GM21723 (cell line): ENCODE measurements at regions not wholly inside any gene's neighbourhood (a gene's known extent, or its start where the extent isn't known, plus 50 kb on each side); places are given as distances from the start of the nearest gene placed in this dataset.

Source experiments
- ATAC-seq: cut with Tn5 transposase; IDR thresholded peaks from one replicate; pipeline ENCODE4 v1.9.1; 2021; ENCODE audit warnings: mild to moderate bottlenecking, moderate library complexity; ENCODE audit not compliant: unreplicated experiment

DNA sequence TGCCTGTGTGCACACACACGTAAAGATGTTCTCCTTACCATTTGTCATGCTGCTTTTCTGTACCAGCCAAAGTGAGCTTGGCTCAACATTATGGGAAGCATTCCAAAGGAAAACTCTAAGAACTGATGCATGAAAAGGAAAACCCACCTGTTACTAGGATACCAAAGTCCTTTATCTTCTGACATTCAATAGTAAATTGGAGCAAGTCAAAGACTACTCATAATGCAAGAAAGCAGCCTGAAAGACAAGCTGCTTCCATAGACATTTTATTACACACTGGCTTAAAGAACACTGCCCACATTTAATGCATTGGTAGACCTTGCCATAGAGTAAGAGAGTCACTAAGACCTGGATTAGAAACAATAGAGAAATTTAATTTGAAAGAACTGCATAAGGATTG is 159.0 kb downstream of the LRIG3 start:
- no peak for ATAC-seq

DNA sequence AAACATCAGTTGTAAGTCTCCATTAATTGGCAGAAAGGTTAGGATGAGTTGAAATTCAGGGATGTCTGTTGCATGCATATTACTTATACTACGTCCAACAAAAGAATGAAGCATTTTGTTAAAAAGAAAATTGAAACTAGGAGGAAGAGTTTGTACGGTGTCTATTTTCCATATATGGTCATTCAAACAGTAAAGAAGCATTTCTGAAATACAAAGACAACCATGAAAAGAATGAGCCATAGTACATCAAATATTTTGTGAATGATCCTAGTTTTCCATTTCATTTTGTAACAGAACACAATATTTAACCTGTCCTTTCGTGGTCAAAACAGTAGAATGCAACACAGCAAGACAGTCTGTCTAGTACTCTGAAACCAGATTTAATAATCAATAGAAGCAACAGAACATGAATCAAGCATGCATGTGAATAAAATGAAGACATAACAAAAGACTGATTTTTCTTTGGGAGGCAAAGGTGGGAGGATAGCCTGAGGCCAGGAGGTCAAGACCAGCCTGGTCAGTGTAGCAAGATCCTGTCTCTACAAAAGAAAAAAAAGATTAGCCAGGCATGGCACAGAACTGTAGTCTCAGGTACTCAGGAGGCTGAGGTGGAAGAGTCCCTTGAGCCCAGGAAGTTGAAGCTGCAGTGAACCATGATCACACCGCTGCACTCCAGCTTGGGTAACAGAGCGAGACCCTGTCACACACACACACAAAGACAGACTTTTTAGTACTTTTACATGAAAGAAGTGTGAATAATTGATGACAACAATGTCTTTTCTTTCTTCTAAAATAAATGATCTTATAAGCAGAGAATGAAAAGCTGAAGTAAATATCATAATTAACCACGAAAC is 156.0 kb downstream of the LRIG3 start:
- no peak for ATAC-seq

DNA sequence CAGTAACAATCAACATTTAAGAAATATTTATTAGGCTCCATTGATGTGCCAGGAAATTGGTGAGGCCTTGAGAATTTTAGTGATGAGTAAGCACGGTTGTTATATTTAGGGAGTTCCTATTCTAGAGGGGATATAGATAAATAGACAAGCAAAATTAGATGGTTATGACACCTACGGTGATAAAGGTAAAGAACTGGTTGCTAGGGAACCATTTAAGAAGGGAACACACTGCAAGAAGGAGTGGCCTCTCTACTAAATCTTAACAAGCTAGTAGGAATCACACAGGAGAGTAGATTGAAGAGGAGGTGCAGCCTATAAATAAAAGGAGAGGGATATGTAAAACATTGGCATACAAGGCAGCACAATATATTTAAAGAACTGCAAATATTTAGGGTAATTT is 155.2 kb downstream of the LRIG3 start:
- ATAC-seq, result no peak

DNA sequence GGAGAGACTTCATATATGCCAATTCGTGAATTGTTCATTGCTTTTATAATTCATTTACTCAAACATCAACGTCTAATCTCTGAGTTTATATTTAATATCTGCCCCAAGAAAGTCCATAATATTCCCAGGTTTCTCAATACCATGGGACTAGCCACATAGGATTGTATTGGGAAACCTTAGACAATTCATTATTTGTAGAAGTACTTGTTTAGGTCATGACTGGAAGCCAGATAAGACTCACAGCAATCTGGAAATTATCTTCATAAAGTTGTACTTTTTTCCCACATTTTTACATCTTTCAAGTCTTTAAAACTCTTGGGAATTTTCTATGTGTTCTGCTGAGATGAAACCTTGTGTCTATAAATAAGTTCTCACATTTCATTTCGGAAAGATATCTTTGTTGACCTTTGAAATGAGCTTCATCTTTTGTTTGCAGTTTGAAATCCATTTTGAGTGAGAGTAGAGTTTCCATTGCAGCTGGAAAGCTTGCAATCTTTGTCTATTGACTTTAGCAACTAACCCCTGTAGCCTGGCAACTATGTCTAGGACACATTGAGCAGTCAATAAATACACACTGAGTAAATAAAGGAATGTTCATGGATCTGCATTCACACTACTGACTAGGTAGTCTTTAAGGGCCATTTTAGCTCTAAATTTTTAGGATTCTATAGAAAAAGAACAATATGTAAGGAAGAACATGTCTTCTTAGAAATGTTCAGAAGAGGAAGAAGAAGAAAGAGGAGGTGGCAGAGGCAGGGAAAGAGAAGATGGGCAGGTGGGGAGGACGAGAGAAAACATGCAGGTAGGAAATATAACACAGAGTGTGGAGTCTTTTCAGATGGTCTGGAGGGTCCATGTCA is 154.4 kb downstream of the LRIG3 start:
- ATAC-seq, result no peak

DNA sequence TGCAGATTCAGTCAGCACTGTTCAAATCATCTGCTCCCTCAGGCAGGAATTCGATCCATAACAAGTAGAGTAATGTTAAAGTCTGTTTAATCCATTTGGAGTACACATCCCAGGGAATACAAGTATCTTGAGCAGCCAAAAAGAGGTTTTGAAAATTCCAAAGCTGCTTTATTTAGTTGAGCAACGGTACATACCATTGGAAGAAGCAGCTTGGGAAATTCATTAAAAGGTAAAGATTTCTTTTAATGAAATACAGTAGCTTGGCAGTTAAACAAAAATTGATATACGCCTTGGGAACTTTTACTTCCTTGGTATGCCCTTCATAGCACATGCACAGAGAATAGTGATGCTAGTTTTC is 153.8 kb downstream of the LRIG3 start:
- ATAC-seq, result no peak

DNA sequence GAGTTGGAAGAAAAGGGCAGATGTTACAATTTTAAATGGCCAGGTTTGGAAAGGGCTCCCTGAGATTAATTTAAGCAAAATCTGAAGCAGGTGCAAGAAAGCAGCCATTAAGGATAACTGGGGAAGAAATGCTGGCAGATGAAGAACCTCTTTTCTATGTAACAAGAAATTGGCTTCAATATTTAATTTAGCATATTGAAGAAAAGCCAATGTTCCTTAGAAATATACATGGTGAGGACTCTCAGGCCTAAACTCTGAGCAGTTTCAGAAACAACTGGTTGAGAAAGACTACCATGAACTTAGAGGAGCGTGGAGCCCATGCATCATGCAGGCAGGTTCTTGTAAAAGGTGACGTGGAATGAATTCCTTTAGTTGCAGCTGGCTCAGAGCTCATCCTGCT is 152.8 kb downstream of the LRIG3 start:
- ATAC-seq, result no peak

DNA sequence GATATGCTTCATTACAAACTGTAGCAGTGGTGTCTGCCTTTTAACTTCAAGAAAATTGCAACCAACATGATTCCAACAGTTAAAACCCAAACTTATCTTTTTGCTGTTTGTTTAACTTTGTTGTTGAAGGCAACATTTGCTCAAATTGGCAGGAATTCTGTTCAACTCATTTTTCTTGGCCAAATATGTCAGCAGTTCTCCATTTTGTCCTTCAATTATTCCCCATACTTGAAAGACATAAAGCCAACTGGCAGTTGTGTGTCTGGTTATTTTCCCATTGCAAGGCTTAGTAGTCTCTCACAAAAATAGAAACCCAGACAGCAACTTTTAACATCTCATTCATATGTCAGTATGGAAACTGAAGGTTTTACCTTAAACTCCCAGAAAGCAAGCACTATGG is 146.3 kb downstream of the LRIG3 start:
- ATAC-seq, result no peak

DNA sequence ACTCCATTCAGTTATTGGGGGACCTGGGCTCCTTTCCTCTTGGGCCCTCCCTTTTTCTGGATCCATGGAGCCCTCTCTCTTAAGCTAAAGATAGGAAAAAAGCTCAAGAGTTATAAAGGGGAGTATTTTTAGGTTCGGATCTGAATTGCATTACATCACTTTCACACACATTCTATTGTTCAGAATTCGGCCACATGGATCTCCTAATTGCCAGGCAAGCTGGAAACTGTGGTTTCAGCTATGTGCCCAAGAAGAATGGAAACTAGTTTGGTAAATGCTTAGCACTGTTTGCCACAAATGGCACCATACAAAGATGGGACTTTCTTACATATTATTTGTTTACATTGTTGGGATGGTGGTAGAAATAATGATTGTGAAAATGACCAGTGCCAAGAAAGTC is 145.6 kb downstream of the LRIG3 start:
- no peak for ATAC-seq

DNA sequence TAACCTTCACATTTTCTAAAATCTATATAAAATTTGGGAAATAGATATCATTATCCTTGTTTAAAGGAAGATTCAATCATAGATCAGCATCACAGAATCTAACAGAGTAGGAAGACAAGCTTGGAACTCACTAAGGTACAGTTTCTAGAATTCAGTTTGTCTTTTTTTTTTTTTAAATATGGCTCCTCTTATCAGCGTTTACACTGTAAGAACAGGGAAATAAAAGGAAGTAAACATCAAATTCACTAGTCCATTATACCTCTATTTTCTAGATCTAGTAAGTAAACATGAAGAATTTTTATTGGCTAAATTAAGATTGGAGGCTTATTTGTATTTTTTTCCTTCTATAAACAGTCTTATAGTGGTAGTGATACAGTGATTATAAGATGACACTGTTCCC is 144.9 kb downstream of the LRIG3 start:
- no peak for ATAC-seq

DNA sequence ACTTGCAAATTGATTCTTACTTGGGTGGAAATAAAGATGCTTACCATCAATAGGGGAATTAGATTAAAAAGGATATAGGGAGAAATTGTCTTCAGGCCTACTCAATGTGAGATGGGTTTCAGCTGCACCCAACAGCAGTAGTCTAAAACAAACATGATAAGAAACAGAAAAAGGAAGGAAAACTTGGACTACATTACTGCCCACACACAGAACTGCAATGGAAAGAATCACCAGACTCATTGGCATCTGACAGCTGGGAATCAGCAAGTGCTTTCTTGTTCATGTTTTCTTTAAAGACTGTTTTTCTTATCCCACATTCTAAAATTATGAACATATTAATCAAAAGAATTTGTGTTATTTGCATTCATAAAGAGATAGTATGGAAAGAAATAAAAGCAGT is 144.2 kb downstream of the LRIG3 start:
- ATAC-seq, result no peak

DNA sequence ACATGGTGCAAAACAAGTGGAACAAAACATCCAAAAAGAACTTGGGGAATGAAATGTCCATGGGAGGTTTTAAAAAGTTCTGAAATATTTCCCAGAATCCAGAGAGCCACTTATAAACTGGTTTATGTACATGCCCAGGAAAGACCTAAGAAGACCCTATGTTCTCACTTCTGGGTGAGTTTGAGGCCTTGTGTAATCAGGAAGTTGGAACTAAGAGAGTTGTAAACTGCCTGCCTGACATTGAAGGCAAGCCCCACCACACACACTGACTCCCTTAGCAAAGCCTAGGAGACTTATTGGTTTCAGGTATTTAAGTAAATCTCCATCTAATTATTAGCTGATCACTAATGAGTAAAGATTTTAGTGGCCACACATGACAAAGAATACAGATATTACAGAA is 142.5 kb downstream of the LRIG3 start:
- ATAC-seq, result no peak

DNA sequence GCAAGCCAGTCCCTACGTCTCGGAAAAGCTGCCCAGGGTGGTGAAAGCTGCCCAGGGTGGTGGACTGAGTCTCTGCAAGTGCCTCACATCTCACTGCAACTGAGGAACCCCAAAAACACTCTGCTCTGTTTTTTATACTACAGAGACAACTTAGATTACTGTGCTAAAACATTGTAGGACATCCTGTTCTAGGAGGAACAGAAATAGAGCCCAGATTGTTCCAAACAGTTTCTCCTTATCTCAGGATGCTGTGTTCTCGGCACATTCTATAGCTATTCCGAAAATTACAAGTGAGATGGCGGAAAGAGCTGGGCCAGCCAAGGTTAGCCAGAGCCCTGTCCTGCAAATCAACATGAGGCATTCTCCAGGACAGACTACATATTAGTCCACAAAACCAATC is 138.7 kb downstream of the LRIG3 start:
- no peak for ATAC-seq

DNA sequence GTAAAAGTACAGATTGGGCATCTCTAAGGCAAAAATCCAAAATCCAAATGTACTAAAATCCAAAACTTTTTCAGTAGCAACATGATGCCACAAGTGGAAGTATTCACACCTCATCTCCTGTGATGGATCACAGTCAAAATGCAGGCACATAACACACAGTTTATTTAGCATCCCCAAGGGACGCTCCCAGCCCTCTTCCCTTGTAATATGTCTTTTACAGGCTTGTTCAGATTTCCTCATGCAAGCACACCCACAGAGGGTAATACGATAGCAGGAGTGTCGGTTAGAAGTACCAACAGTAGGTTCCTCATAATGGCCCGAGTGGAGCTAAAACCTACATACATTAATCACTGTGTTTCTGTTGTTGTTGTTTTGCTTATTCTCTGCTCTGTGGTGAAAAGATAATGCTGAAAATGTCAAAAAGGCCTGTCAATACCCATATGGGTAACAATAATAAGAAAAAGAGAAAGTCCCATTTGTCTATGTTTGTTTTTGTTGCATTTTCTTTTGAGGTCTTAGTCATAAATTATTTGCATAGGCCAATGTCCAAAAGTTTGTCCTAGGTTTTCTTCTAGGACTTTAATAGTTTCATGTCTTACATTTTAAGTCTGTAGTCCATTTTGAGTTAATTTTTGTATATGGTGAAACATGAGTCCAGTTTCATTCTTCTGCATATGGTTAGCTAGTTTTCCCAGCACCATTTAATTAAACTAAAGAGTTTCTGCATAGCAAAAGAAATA is 133.1 kb downstream of the LRIG3 start:
- ATAC-seq, result no peak

DNA sequence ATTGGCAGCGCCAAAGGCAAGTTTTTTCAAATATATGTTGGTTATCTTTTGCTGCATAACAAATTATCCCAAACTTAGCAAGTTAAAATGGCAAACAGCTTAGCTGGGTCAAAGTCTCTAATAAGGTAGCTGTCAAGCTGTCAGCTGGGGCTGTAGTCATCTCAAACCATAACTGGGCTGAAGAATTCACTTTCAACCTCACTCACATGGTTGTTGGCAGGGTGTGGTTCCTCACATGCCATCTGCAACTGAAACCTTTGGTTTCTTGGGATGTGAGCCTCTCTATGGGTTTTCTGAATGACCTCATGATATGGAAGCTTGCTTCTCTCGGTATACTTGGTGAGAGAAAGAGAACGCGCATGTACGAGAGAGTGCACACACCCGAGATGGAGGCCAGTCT is 125.4 kb downstream of the LRIG3 start:
- no peak for ATAC-seq

DNA sequence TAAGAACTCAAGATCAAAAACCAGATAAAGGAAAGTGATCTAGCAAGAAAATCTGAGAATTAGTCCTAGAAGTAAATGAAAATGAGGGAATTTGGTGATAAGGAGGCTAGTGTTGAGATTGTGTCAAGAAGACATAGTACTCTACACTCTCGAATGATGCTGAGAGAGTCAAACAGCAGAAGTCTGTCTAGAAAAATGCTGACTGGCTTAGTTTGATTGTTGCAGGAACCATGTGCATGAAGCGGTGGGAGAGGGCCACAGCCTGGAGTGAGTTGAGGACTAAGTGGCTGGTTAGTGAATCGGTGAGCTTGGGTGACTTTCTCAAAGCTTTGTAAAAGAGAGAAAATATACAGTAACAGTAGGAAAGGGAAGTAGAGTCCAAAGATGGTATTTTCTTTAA is 124.5 kb downstream of the LRIG3 start:
- no peak for ATAC-seq

DNA sequence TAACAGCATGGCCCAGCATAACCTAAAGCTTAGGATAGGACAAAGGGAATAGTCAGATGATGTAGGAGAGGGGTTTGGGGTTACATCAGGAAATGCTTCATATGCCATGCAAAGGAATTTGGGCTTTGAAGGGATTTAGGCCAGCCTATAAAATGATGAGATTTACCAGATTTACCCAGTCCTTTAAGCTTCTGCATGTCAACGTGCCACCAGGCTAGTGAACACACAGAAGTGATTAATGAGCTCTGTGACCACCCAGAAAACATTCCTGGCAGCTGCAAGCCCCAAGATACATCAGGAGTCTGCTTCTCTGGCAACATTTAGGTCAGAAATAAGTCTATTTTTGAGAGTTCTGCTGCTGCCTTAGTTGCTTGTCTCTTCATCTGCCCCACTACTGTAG is 118.3 kb downstream of the LRIG3 start:
- no peak for ATAC-seq

DNA sequence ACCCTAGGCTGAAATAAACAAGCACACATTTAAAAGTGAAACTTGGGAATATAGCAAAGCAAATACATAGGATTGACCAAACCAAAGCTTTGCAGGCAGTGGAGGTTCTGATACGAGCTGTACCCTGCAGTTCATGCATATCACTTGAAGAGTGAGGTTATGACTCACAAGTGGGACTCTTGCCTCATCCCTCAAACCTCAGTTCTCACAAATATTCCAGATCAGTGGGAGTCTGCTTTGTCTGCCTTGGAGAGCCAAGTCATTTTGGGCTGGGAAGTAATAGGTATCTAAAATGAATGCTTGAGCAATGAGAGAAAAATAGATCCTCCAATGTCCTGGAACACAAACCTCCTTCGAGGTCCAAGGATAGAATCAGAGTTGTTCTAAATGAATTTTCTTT is 116.4 kb downstream of the LRIG3 start:
- ATAC-seq, result no peak

DNA sequence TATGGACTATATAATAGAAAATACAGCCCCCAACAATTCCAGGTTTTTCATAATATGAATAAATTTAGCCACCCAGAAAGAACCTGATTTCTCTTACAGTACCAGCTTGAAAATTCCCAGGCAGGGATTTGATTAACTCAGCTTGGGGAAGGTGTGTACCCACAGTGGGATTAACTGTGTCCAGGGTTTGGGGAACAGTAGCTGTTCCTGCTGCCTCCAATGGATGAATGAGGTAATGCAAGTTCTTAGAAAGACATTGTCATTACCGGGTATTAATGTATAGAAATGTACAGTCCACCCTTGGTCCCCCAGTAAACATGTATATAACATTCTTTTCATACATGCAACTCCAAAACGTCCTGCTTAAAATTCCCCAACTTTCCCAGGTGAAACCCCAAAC is 115.6 kb downstream of the LRIG3 start:
- no peak for ATAC-seq

DNA sequence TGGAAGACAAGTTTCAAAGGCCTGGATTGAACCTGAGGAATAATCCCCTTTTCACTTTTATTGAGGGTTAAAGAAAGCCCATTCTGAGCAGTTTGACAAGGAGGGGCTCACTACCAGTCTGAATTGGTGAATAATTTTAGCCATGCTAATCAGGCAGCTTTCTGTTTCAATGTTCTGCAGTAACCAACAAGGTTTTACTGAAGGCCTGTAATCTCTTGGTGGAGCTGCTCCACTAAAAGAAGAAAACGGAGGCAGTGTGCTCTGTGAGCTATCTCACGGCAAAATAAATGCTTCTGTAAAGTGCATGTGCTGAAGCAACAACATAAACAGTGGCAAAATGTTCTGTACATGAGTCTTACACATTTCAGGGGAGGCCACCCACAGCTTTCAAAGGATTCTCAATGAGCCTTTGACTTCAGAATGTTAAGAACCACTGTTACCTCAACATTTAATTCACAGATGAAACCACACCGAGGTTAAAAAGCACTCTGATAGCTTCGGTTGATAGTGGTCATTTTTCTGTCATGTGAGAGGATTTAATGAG is 111.2 kb downstream of the LRIG3 start:
- no peak for ATAC-seq

DNA sequence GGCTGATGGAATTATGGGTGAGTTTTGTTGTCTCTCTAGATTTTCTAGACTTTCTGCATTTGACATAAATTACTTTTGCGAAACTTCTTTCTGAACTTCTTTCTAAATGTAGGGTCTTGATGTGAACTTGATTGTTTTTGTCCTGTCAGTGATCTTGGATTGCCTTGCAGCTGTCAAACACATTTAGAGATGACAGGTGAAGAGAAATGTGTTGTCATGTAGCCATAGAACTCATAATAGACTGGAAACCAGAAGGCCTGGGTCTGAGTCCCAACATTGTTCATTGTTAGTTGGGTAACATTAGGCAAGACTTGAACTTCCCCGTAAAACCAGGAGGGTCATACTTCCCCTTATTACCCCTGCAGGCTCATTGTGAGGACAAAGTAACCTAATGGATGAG is 109.0 kb downstream of the LRIG3 start:
- no peak for ATAC-seq

DNA sequence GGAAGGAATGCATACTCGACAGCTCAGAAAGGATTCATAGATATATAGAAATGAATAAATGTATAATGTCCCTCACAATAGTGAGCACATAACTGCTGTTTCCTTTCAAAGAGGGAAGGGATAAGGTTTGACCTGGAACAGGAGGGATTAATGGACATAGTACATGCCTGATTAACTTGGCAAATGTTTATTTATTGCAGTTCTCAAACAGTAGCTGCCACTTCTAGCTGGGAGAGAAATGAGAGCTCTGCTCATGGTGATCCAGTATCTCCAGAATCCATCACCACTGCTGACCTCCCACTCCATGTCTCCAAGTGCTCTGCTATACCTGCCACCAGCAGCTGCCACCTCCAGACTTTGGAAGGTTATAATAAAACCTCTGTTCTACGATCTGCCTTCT is 108.1 kb downstream of the LRIG3 start:
- no peak for ATAC-seq
